NT2/D1 (cell line): ENCODE measurements at regions not wholly inside any gene's neighbourhood (a gene's known extent, or its start where the extent isn't known, plus 50 kb on each side); places are given as distances from the start of the nearest gene placed in this dataset.
"Not testable (repeated sequence)": the region's sequence is repeated elsewhere in the genome, so short reads cannot be mapped to it uniquely, and the experiment has no call there.

ENCODE experiments used
- SUZ12 ChIP-seq: IDR thresholded peaks from 2 replicates; pipeline ENCODE4 v1.6.1; 2011; ENCODE audit not compliant: insufficient read length, insufficient read depth; ENCODE audit errors: extremely low read depth
- YY1 ChIP-seq: IDR thresholded peaks from 2 replicates; pipeline ENCODE4 v1.6.1; 2011; ENCODE audit not compliant: insufficient read length, insufficient read depth
- ZNF274 ChIP-seq: IDR thresholded peaks from 2 replicates; pipeline ENCODE4 v1.6.1; 2011; ENCODE audit warnings: mild to moderate bottlenecking, low read depth, low read length

GRCh38 chr4:173995779-173996178 lies 287.7 kb downstream of the FBXO8 start:
- TF ChIP-seq YY1, ZNF274, SUZ12: not testable (repeated sequence)
